LNCAP (cell line): ENCODE measurements at regions not wholly inside any gene's neighbourhood (a gene's known extent, or its start where the extent isn't known, plus 50 kb on each side); places are given as distances from the start of the nearest gene placed in this dataset.

Experiments
- TF ChIP-seq, protein P1 (sequence below): fragments of 450-650 bp; IDR thresholded peaks from 2 replicates; pipeline ENCODE4 v1.5.1; 2017; ENCODE audit warnings: mild to moderate bottlenecking

DNA sequence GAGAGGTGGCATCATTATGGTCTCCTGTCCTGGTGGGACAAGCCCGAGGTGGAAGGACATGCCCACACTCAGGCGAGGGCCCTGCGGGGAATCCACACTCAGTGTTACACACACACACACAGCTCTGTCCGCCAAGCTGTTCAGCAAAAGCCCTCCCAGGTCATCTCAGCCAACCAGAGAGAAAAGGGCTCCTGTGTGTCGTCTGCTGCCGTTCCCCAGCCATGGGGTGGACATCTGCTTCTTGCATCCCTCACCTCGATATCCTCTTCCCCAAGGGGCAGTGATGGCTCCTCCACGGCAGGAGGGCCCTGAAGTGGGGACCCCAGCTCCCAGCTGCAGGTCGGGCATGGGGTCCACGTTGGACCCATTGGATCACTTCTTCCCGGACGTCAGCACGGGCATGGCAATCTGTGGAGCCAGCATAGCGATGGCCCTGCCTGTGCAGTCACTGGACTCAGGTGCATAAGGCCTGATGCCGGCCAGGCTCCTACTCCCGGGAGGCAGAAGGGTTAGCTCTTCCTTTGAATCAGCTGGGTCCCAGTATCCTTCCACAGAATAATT is 290.1 kb downstream of the C16orf95 start:
- TF ChIP-seq, protein P1, sequence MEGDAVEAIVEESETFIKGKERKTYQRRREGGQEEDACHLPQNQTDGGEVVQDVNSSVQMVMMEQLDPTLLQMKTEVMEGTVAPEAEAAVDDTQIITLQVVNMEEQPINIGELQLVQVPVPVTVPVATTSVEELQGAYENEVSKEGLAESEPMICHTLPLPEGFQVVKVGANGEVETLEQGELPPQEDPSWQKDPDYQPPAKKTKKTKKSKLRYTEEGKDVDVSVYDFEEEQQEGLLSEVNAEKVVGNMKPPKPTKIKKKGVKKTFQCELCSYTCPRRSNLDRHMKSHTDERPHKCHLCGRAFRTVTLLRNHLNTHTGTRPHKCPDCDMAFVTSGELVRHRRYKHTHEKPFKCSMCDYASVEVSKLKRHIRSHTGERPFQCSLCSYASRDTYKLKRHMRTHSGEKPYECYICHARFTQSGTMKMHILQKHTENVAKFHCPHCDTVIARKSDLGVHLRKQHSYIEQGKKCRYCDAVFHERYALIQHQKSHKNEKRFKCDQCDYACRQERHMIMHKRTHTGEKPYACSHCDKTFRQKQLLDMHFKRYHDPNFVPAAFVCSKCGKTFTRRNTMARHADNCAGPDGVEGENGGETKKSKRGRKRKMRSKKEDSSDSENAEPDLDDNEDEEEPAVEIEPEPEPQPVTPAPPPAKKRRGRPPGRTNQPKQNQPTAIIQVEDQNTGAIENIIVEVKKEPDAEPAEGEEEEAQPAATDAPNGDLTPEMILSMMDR: no peak

DNA sequence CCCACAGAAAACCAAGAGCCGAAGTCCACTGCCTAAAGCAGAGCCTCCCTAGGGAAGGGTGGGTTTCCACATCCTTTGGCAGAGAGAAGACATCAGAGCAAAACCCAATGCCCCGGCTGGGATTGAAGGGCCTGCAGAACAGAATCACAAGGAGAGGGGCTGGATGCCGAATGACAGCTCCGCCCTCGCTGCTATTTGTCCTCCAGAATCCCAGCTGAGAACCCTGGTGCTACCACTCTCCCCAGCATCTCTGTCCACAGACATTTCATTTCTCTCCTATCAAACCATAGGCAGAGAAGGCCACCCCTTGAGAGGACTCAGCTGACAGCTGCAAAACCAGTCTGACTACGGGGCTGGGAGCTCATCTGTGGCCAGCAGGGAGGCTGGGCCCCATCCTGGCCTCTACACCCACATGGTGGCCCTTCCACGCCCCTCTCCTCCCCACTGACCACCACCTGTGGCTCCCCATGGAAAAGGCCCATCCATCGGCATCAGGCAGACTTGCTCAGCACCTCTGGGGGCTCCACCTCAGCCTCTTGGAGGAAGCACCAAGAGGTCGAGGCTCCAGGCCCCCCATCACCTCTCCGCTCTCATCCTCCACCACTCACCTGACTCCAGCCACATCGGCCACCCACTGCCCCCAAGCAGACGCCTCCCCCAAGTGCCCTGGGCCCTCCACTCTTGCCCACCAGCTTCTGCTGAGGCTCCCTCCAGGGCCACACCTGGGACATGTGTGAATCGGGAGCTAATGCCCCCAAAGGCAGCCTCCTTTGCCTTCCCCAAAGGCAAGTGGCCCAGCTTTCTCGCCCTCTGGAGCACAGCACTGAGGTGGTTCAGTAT is 288.5 kb downstream of the C16orf95 start:
- TF ChIP-seq, protein P1: no peak

DNA sequence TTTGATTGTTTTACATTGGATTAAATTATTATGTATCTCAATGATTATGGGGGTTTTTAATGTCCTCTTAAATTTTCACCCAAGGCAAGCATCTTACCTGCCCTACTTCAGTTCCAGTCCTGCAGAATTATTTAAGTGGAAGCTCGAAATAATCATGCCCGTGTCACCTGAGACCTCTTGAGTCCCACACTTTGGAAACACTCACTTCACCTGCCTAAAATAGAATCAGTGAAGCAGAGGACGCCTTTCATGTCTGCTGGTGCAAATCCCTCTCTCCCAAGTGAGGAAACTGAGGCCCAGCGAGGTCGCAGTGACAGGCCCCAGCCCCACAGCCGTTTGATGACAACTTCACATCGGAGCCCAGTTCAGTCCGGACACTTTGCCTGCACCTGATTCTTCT is 284.6 kb downstream of the C16orf95 start:
- TF ChIP-seq, protein P1: no peak

DNA sequence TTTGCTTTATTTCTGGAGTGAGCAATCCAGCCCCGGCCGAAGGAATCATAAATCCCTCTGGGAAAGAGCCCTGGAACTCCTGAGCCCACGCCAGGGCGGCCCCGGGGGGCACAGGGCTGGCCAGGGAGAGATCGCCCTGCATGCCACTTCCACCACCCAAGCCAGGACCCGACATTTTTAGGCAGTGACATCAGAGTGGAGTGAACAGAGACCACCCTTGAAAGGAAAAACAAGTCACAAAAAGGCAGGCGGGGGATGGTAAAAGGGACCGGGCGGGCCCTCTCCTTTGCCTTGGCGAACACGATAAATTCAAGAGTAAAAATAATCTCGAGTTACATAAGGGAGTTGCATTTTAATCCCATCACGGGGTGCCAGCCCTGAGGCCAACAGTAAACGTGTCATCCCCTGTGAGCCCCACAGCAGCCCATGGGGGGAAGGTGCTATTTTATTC is 284.1 kb downstream of the C16orf95 start:
- TF ChIP-seq, protein P1: no peak

DNA sequence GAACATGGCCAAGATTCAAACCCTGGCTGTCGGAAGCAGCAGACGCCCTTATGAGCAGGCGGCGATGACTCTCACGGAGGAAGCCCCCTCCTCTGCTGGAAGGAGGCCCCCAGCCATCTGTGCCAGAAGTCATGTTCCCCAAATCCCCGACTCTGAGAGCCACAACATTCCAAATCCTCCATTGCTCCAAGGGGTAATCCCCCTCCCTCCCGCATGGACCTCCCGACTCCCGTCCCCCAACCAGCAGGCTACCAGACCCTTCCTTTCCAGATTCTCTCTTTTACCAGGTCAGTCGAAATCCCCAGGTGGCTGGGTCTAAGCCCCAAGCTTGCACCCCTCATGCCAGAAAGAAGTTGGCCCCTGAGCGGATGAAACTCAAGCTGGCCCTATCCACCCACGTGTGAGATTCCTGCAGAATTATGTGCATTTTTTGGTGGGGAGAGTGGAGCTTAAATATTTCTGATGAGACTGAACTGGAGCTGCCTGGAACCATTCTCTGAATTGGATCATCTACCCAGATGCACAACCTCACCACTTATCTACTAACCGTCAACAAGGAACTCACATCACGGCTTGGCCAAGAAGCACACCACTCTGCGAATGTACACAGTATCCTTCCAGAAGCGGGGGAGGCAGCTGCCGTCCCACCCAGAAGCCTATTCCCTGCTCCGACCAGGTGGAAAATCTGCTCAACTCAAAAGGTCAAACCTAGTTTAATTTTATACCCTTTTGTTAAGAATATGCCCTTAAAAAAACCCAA is 283.5 kb downstream of the C16orf95 start:
- TF ChIP-seq, protein P1: no peak

DNA sequence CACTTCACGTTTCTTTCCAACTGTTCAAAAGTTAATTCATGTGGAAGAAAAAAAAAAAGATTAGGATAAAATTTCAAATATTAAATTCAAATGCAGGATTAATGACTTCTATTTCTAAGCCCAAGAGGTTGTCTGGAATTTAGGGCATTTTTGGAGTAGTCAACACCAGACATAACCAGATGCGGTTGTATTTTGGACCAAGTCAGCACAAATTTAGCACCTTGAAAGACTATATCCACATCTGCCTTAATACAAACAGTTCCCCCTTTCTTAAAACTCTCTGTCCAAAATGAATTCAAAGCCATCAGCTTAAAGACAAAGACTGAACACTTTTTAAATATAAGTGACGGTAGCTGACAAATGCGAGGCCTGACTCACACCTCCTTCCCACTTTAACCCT is 282.9 kb downstream of the C16orf95 start:
- TF ChIP-seq, protein P1: no peak

DNA sequence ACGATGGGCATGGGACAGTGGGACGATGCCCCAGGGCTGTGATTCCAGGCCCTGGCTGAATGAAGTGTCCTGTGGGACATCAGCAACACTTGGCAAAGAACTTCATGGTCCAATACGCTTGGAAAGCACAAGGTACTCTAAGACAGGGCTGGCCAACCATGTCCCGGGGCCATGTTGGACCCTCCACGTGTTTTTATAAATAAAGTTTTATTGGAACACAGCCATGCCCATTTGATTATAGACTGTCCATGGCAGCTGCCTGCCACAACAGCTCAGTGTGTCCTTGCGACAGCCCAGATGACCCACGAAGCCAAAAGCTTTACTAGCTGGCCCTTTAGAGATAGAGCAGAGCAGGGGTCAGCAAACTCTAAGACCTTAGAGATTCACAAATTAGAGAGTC is 282.1 kb downstream of the C16orf95 start:
- TF ChIP-seq, protein P1: no peak
